Mammary epithelial cell (primary cell): ENCODE measurements at regions not wholly inside any gene's neighbourhood (a gene's known extent, or its start where the extent isn't known, plus 50 kb on each side); places are given as distances from the start of the nearest gene placed in this dataset.

Source experiments
- EZH2 ChIP-seq: IDR thresholded peaks from 2 replicates; pipeline ENCODE4 v1.6.1; 2012; ENCODE audit warnings: low read length, inconsistent platforms, borderline replicate concordance
- TF ChIP-seq, protein P1 (sequence below), 2 donors: IDR thresholded peaks in 1 of 2; conservative IDR thresholded peaks in 1 of 2; 2 replicates each; pipeline ENCODE4 v1.5.1; 2011 to 2012; ENCODE audit warnings: inconsistent platforms in 2 of 2, low read length in 2 of 2, mild to moderate bottlenecking in 2 of 2, control low read depth in 1 of 2, low read depth in 1 of 2; ENCODE audit not compliant: insufficient read depth in 1 of 2; ENCODE audit errors: extremely low read depth in 1 of 2

DNA sequence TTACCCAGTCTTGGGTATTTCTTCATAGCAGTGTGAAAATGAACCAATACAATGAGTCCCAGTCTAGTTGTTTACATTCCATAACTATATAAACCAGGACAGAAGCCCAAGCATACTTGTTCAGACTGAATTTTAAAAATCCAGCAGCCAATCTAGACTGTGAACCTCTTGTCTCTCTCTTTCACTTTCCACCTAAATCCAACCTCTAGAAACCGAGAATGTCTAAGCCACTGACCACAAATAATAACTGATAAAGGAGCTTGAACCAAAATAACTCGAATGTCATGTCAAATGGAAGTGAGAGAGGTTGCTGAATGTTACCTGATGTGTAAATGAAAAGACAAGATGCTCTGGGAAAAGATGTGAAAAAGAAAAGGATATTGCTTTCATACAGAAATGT is 544.7 kb downstream of the NLGN4X start:
- TF ChIP-seq, protein P1, sequence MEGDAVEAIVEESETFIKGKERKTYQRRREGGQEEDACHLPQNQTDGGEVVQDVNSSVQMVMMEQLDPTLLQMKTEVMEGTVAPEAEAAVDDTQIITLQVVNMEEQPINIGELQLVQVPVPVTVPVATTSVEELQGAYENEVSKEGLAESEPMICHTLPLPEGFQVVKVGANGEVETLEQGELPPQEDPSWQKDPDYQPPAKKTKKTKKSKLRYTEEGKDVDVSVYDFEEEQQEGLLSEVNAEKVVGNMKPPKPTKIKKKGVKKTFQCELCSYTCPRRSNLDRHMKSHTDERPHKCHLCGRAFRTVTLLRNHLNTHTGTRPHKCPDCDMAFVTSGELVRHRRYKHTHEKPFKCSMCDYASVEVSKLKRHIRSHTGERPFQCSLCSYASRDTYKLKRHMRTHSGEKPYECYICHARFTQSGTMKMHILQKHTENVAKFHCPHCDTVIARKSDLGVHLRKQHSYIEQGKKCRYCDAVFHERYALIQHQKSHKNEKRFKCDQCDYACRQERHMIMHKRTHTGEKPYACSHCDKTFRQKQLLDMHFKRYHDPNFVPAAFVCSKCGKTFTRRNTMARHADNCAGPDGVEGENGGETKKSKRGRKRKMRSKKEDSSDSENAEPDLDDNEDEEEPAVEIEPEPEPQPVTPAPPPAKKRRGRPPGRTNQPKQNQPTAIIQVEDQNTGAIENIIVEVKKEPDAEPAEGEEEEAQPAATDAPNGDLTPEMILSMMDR (conservative IDR thresholded peaks at IDR 0.05 in 1 of 2, IDR thresholded peaks at IDR 0.05 in 1 of 2; ENCODE audit: extremely low read depth in 1 of 2, insufficient read depth in 1 of 2, low read depth in 1 of 2, low read length in 2 of 2), result no peak
- no peak for TF ChIP-seq EZH2
